ENCODE measurements at regions not wholly inside any gene's neighbourhood (a gene's known extent, or its start where the extent isn't known, plus 50 kb on each side); places are given as distances from the start of the nearest gene placed in this dataset.

GRCh38 chr21:18771845-18772380, 368.3 kb upstream of the TMPRSS15 start:
- H3K4me3 ChIP-seq: no peak overlapping the region
- no peak overlapping the region for H3K27ac ChIP-seq
- 54% methylated on average over 4 of the region's 4 CpGs for WGBS
- no peaks in the 10 kb centered on the region for H3K36me3 ChIP-seq
- no peaks in the 10 kb centered on the region for H3K27me3 ChIP-seq
- H3K9me3 ChIP-seq: no peaks in the 10 kb centered on the region
- no peak for TF ChIP-seq POLR2AphosphoS5 (IDR thresholded peaks at IDR 0.05)
- no peak for TF ChIP-seq CTCF (IDR thresholded peaks at IDR 0.05)
- TF ChIP-seq POLR2A (IDR thresholded peaks at IDR 0.05): no peak
- TF ChIP-seq EP300 (IDR thresholded peaks at IDR 0.05): no peak
- no peaks in the 10 kb centered on the region for H3K4me1 ChIP-seq
- DNase-seq (ENCODE audit: low spot score in 2 of 2): no peak

DNA sequence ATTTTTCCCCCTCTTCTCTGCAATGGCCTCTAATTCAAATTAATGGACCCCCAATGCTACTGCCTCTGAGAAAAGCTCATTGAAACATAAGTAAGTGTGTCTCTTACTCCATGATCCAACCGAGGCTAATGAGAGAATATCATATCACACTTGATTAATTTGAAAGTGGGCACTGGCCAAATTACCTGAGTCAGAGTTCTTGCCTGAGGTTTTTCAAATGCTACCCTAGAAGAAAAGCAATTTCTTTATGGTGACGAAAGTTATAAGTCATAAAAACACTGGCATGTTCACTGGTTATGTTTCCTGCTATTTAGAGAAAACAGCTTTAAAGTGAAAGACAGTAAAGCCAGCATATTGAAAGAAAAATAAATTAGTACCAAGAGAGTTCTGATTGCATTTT, 368.8 kb upstream of the TMPRSS15 start:
- Histone ChIP-seq H3K9me3 (no peaks in the 10 kb centered on the region), H3K4me1 (no peaks in the 10 kb centered on the region), H3K27ac (no peak overlapping the region), H3K4me3 (no peak overlapping the region), H3K27me3 (no peaks in the 10 kb centered on the region), H3K36me3 (no peaks in the 10 kb centered on the region)
- TF ChIP-seq POLR2AphosphoS5 (IDR thresholded peaks at IDR 0.05) (no peak), EP300 (IDR thresholded peaks at IDR 0.05) (no peak), POLR2A (IDR thresholded peaks at IDR 0.05) (no peak), CTCF (IDR thresholded peaks at IDR 0.05) (no peak)
- DNase-seq (ENCODE audit: low spot score in 2 of 2): no peak
- 29% methylated on average over 2 of the region's 2 CpGs for WGBS

GRCh38 chr21:18772897-18773296, 369.3 kb upstream of the TMPRSS15 start:
- no peak overlapping the region for H3K4me3 ChIP-seq
- DNase-seq (ENCODE audit: low spot score in 2 of 2): no peak
- no peaks in the 10 kb centered on the region for H3K36me3 ChIP-seq
- H3K27me3 ChIP-seq: no peaks in the 10 kb centered on the region
- H3K27ac ChIP-seq: no peak overlapping the region
- no peaks in the 10 kb centered on the region for H3K4me1 ChIP-seq
- TF ChIP-seq POLR2AphosphoS5 (IDR thresholded peaks at IDR 0.05) (no peak), CTCF (IDR thresholded peaks at IDR 0.05) (no peak), EP300 (IDR thresholded peaks at IDR 0.05) (no peak), POLR2A (IDR thresholded peaks at IDR 0.05) (no peak)
- 55% methylated on average over 2 of the region's 2 CpGs for WGBS
- H3K9me3 ChIP-seq: no peaks in the 10 kb centered on the region

DNA sequence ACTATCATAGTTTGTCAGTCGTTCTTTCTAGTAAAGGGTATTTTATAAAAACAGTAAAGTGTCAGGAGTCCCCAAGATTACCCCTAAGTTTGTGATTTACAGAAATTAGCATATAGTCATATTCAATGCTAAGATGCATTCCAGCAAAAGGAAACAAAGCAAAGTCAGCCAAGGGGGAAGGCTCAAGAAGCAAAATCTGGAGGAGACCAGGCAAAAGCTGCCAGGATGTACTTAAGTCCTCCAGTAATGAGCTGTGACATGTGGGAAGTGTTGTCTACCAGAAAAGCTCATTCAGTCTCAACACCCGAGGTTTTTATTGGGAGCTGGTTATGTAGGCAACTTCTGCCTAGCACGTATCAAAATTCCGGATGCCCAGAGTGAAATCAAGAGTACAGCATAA, 373.4 kb upstream of the TMPRSS15 start:
- H3K27ac ChIP-seq: no peak overlapping the region
- H3K27me3 ChIP-seq: no peaks in the 10 kb centered on the region
- no peak for TF ChIP-seq POLR2AphosphoS5 (IDR thresholded peaks at IDR 0.05)
- no peak for TF ChIP-seq CTCF (IDR thresholded peaks at IDR 0.05)
- no peak for TF ChIP-seq EP300 (IDR thresholded peaks at IDR 0.05)
- no peak for TF ChIP-seq POLR2A (IDR thresholded peaks at IDR 0.05)
- H3K4me1 ChIP-seq: no peaks in the 10 kb centered on the region
- H3K9me3 ChIP-seq: no peaks in the 10 kb centered on the region
- H3K36me3 ChIP-seq: no peaks in the 10 kb centered on the region
- WGBS: 53% methylated on average over 4 of the region's 4 CpGs
- H3K4me3 ChIP-seq: no peak overlapping the region
- no peak for DNase-seq (ENCODE audit: low spot score in 2 of 2)

- Histone ChIP-seq H3K27ac (no peak overlapping the region), H3K36me3 (no peaks in the 10 kb centered on the region), H3K9me3 (no peaks in the 10 kb centered on the region), H3K4me1 (no peaks in the 10 kb centered on the region), H3K27me3 (no peaks in the 10 kb centered on the region), H3K4me3 (no peak overlapping the region)
- DNase-seq (ENCODE audit: low spot score in 2 of 2): no peak
- WGBS: 37% methylated on average over 1 of the region's 1 CpG
- TF ChIP-seq CTCF (IDR thresholded peaks at IDR 0.05): no peak
- TF ChIP-seq EP300 (IDR thresholded peaks at IDR 0.05): no peak
- no peak for TF ChIP-seq POLR2A (IDR thresholded peaks at IDR 0.05)
- no peak for TF ChIP-seq POLR2AphosphoS5 (IDR thresholded peaks at IDR 0.05)
Measured at GRCh38 chr21:18782721-18783120, 379.1 kb upstream of the TMPRSS15 start.
